ENCODE measurements at regions not wholly inside any gene's neighbourhood (a gene's known extent, or its start where the extent isn't known, plus 50 kb on each side); places are given as distances from the start of the nearest gene placed in this dataset.

DNA sequence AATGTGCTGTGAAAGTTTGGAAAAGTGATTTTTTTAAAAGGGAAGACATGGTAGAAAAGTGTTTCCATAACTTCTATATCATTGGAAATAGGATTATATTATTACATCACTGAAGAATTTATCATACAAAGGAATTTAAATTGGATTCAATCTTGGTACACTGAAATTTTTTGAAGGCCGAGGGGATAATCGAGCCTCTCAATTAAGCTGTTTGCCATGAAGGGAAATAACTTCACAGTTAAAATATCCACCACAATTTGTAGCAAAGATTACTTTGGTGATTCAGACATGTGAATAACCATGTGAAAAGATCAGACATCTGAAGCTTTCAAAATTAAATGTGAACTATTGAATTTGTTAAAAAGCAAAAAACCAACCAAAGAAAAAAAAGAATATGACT, 215.3 kb downstream of the KLF5 start:
- no peak overlapping the region for H2AFZ ChIP-seq
- no peaks in the 10 kb centered on the region for H3K9me3 ChIP-seq (ENCODE audit: low read depth)
- TF ChIP-seq, protein P1, sequence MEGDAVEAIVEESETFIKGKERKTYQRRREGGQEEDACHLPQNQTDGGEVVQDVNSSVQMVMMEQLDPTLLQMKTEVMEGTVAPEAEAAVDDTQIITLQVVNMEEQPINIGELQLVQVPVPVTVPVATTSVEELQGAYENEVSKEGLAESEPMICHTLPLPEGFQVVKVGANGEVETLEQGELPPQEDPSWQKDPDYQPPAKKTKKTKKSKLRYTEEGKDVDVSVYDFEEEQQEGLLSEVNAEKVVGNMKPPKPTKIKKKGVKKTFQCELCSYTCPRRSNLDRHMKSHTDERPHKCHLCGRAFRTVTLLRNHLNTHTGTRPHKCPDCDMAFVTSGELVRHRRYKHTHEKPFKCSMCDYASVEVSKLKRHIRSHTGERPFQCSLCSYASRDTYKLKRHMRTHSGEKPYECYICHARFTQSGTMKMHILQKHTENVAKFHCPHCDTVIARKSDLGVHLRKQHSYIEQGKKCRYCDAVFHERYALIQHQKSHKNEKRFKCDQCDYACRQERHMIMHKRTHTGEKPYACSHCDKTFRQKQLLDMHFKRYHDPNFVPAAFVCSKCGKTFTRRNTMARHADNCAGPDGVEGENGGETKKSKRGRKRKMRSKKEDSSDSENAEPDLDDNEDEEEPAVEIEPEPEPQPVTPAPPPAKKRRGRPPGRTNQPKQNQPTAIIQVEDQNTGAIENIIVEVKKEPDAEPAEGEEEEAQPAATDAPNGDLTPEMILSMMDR (IDR thresholded peaks at IDR 0.05; ENCODE audit: poor library complexity) = no peak
- TF ChIP-seq EZH2phosphoT487 (IDR thresholded peaks at IDR 0.05; ENCODE audit: low read depth, severe bottlenecking, unreplicated experiment) (no peak), EZH2 (IDR thresholded peaks at IDR 0.05; ENCODE audit: borderline replicate concordance) (no peak)
- H3K4me1 ChIP-seq (ENCODE audit: insufficient read depth) = no peaks in the 10 kb centered on the region
- no peaks in the 10 kb centered on the region for H3K36me3 ChIP-seq (replicated peaks; ENCODE audit: insufficient read depth, low read depth)
- 98% methylated on average over 2 of the region's 2 CpGs for WGBS (ENCODE audit: low lambda C conversion rate, missing lambda C conversion rate)
- no peaks in the 10 kb centered on the region for H3K79me2 ChIP-seq
- no peak overlapping the region for H3K27ac ChIP-seq
- H3K9me2 ChIP-seq (replicated peaks; ENCODE audit: insufficient read depth) = no peaks in the 10 kb centered on the region
- H3K4me3 ChIP-seq = no peak overlapping the region
- no peaks in the 10 kb centered on the region for H4K20me1 ChIP-seq (ENCODE audit: insufficient read depth, poor library complexity, severe bottlenecking)
- H3K27me3 ChIP-seq = no peaks in the 10 kb centered on the region
- no peak overlapping the region for H3K4me2 ChIP-seq
- no peak for DNase-seq (ENCODE audit: low spot score)

DNA sequence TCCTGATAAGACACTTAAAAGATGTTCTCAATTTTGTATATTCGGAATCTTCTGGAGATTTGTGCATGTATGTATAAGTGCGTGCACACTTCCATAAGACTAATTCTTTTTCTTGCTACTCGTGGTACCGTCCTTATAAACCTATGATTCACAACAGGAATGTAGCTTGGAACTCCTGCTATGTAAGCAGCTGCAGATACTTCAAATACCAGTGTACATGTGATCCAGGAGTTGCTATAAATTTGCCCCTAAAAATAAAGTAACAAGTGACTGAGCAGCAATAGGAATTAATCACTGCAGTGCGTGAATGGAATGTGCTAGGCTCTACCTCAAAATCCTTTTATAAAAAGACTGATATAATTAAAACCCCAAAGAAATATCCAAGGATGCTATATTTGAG, 214.9 kb downstream of the KLF5 start:
- TF ChIP-seq, protein P1 (IDR thresholded peaks at IDR 0.05; ENCODE audit: poor library complexity) = no peak
- no peak for TF ChIP-seq EZH2phosphoT487 (IDR thresholded peaks at IDR 0.05; ENCODE audit: low read depth, severe bottlenecking, unreplicated experiment)
- no peak for TF ChIP-seq EZH2 (IDR thresholded peaks at IDR 0.05; ENCODE audit: borderline replicate concordance)
- 54% methylated on average over 5 of the region's 5 CpGs for WGBS (ENCODE audit: low lambda C conversion rate, missing lambda C conversion rate)
- Histone ChIP-seq H2AFZ (no peak overlapping the region), H3K4me2 (no peak overlapping the region), H3K4me3 (no peak overlapping the region), H3K79me2 (no peaks in the 10 kb centered on the region), H3K9me3 (ENCODE audit: low read depth) (no peaks in the 10 kb centered on the region), H3K4me1 (ENCODE audit: insufficient read depth) (no peaks in the 10 kb centered on the region), H3K9me2 (replicated peaks; ENCODE audit: insufficient read depth) (no peaks in the 10 kb centered on the region), H3K27ac (no peak overlapping the region), H4K20me1 (ENCODE audit: insufficient read depth, poor library complexity, severe bottlenecking) (no peaks in the 10 kb centered on the region), H3K36me3 (replicated peaks; ENCODE audit: insufficient read depth, low read depth) (no peaks in the 10 kb centered on the region), H3K27me3 (no peaks in the 10 kb centered on the region)
- DNase-seq (ENCODE audit: low spot score) = no peak

DNA sequence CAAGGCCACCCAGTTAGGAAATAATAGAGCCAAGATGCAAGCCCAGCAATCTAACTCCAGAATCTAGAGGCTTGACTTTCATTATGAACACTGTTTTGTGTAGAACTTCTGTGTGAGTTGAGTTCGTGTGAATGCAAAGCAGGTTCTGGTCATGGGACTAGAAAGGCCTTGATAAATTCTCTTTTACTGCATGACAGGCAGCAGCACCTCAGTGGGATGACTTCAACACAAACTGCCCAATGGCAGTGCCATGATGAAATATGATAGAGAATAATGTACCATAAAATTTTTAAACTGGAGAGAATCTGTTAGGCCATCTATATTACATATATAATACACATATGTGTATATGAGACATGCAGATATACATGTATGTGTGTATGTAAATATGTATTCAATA, 214.5 kb downstream of the KLF5 start:
- Histone ChIP-seq H3K4me2 (no peak overlapping the region), H3K27me3 (no peaks in the 10 kb centered on the region), H3K27ac (no peak overlapping the region), H3K79me2 (no peaks in the 10 kb centered on the region), H3K9me2 (replicated peaks; ENCODE audit: insufficient read depth) (no peaks in the 10 kb centered on the region), H3K4me1 (ENCODE audit: insufficient read depth) (no peaks in the 10 kb centered on the region), H4K20me1 (ENCODE audit: insufficient read depth, poor library complexity, severe bottlenecking) (no peaks in the 10 kb centered on the region), H2AFZ (no peak overlapping the region), H3K9me3 (ENCODE audit: low read depth) (no peaks in the 10 kb centered on the region), H3K36me3 (replicated peaks; ENCODE audit: insufficient read depth, low read depth) (no peaks in the 10 kb centered on the region), H3K4me3 (no peak overlapping the region)
- no peak for DNase-seq (ENCODE audit: low spot score)
- TF ChIP-seq, protein P1 (IDR thresholded peaks at IDR 0.05; ENCODE audit: poor library complexity) = no peak
- TF ChIP-seq EZH2 (IDR thresholded peaks at IDR 0.05; ENCODE audit: borderline replicate concordance) = no peak
- no peak for TF ChIP-seq EZH2phosphoT487 (IDR thresholded peaks at IDR 0.05; ENCODE audit: low read depth, severe bottlenecking, unreplicated experiment)
- whole genome bisulfite sequencing (ENCODE audit: low lambda C conversion rate, missing lambda C conversion rate) = 88% methylated on average over 1 of the region's 1 CpG

DNA sequence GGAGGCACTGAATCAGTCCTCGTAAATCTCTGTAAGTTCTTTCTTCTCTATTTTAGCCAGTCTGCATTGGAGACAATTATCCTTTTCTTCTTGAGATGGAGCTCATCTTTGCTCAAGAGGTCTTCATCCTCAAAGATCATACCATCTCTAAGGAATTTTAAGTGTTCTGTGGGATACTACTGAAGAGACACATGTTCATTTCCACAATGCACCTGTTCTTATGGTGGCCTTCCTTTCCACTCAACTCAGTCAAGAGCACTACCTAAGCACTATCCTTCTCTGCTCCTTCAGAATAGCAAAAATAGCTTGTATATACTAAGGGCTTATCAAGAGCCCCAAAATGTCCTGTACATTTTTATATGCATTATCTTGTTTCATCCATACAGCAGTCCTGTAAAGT, 214.0 kb downstream of the KLF5 start:
- Histone ChIP-seq H3K9me3 (ENCODE audit: low read depth) (no peaks in the 10 kb centered on the region), H4K20me1 (ENCODE audit: insufficient read depth, poor library complexity, severe bottlenecking) (no peaks in the 10 kb centered on the region), H3K4me1 (ENCODE audit: insufficient read depth) (no peaks in the 10 kb centered on the region), H3K36me3 (replicated peaks; ENCODE audit: insufficient read depth, low read depth) (no peaks in the 10 kb centered on the region), H3K4me3 (no peak overlapping the region), H3K4me2 (no peak overlapping the region), H3K79me2 (no peaks in the 10 kb centered on the region), H2AFZ (no peak overlapping the region), H3K27me3 (no peaks in the 10 kb centered on the region), H3K9me2 (replicated peaks; ENCODE audit: insufficient read depth) (no peaks in the 10 kb centered on the region), H3K27ac (no peak overlapping the region)
- DNase-seq (ENCODE audit: low spot score) = no peak
- no peak for TF ChIP-seq EZH2 (IDR thresholded peaks at IDR 0.05; ENCODE audit: borderline replicate concordance)
- TF ChIP-seq EZH2phosphoT487 (IDR thresholded peaks at IDR 0.05; ENCODE audit: low read depth, severe bottlenecking, unreplicated experiment) = no peak
- 96% methylated on average over 1 of the region's 1 CpG for WGBS (ENCODE audit: low lambda C conversion rate, missing lambda C conversion rate)

All from hepatocyte (in vitro differentiated cells).